HCT116 (cell line): ENCODE measurements at regions not wholly inside any gene's neighbourhood (a gene's known extent, or its start where the extent isn't known, plus 50 kb on each side); places are given as distances from the start of the nearest gene placed in this dataset.

ENCODE experiments used
- ATAC-seq: fragments of 200-7000 bp; cut with Tn5 transposase; 2 replicates; pipeline ENCODE4 v1.9.1; 2020; ENCODE audit warnings: mild to moderate bottlenecking, moderate library complexity
- BruUV-seq: library from RNA; stranded (reverse); fragments of 400-500 nt; replicated peaks from 2 replicates; lab custom pipeline; 2021; lab: Mats Ljungman, UMichigan
- CTCF ChIA-PET: fragments of 300-600 bp; sonication (Branson Sonifier 250); formaldehyde crosslinking; loops from one replicate; lab custom pipeline; 2021; ENCODE audit warnings: antibody characterized with exemption; lab: Charles Lee
- POLR2A ChIA-PET: fragments of 300-600, 350-600 bp; sonication (Branson Sonifier 250); formaldehyde crosslinking; loops from one replicate; lab custom pipeline; 2021; ENCODE audit warnings: antibody characterized with exemption; lab: Charles Lee
- RAD21 ChIA-PET, 2 experiments: fragments of 300-600 bp; sonication (Branson Sonifier 250); formaldehyde crosslinking; loops; one replicate each; lab custom pipeline; 2023; ENCODE audit warnings: low total read pairs in 2 of 2; ENCODE audit not compliant: uncharacterized antibody in 2 of 2, unreplicated experiment in 2 of 2, low non-redundant PET in 1 of 2; lab: Charles Lee
- DNase-seq: peaks from one replicate; pipeline ENCODE4 v3.0.0-alpha.2; 2010; ENCODE audit warnings: low read depth, low spot score
- H2AFZ ChIP-seq: fragments of 200-600 bp; shearing (Covaris generic), sonication (generic); 2 replicates; pipeline ENCODE4 v1.6.1; 2017; ENCODE audit warnings: low read depth, mixed run types, mixed read lengths, antibody characterized with exemption, low read length; ENCODE audit not compliant: poor library complexity, severe bottlenecking
- H3K27ac ChIP-seq: 2 replicates; pipeline ENCODE4 v1.5.1; 2012; ENCODE audit warnings: low read depth, low read length
- H3K27me3 ChIP-seq: fragments of 200-600 bp; sonication (generic); 2 replicates; pipeline ENCODE4 v1.6.1; 2016; ENCODE audit warnings: mixed run types, low read length, mixed read lengths; ENCODE audit not compliant: insufficient read depth
- H3K36me3 ChIP-seq, 2 experiments: fragments of 200-500 bp in 1 of 2; fragments of 200-600 bp in 1 of 2; sonication (Bioruptor generic) in 1 of 2; sonication (generic) in 1 of 2; 2 replicates each; pipeline versions ENCODE4 v1.5.1 to v1.6.1; 2014 to 2016; ENCODE audit warnings: low read length in 2 of 2, inconsistent platforms in 1 of 2, mixed read lengths in 1 of 2, mixed run types in 1 of 2; ENCODE audit not compliant: insufficient read depth in 2 of 2, control insufficient read depth in 1 of 2
- H3K4me1 ChIP-seq, 2 experiments: fragments of 200-600 bp in 1 of 2; sonication (generic) in 1 of 2; 2 replicates each; pipeline versions ENCODE4 v1.5.1 to v1.6.1; 2012 to 2017; ENCODE audit warnings: low read length in 2 of 2, inconsistent platforms in 1 of 2, mild to moderate bottlenecking in 1 of 2, mixed read lengths in 1 of 2, mixed run types in 1 of 2, moderate library complexity in 1 of 2; ENCODE audit not compliant: insufficient read depth in 2 of 2, control insufficient read depth in 1 of 2
- H3K4me2 ChIP-seq: fragments of 200-600 bp; sonication (generic); 2 replicates; pipeline ENCODE4 v1.6.1; 2017; ENCODE audit warnings: mixed run types, low read length, mixed read lengths
- H3K4me3 ChIP-seq, 2 experiments: fragments of 200-600 bp in 1 of 2; sonication (generic) in 1 of 2; replicated peaks in 1 of 2; 2 replicates each; pipeline ENCODE4 v1.5.1; 2011 to 2016; ENCODE audit warnings: low read length in 2 of 2, control low read depth in 1 of 2, low read depth in 1 of 2, mild to moderate bottlenecking in 1 of 2, mixed read lengths in 1 of 2, mixed run types in 1 of 2
- H3K79me2 ChIP-seq: fragments of 200-600 bp; sonication (generic); 2 replicates; pipeline ENCODE4 v1.6.1; 2017; ENCODE audit warnings: mild to moderate bottlenecking, mixed run types, low read length, moderate library complexity, mixed read lengths; ENCODE audit not compliant: insufficient read depth
- H3K9ac ChIP-seq: fragments of 200-600 bp; sonication (generic); 2 replicates; pipeline ENCODE4 v1.6.1; 2016; ENCODE audit warnings: low read length, mixed read lengths
- H3K9me2 ChIP-seq: fragments of 200-600 bp; sonication (generic), shearing (Covaris generic); 2 replicates; pipeline ENCODE4 v1.6.1; 2017; ENCODE audit warnings: mixed run types, mild to moderate bottlenecking, moderate library complexity; ENCODE audit not compliant: insufficient read depth
- H3K9me3 ChIP-seq, 2 experiments: fragments of 200-500 bp in 1 of 2; fragments of 200-600 bp in 1 of 2; sonication (Bioruptor generic) in 1 of 2; sonication (generic) in 1 of 2; 2 replicates each; pipeline ENCODE4 v1.6.1; 2014 to 2017; ENCODE audit warnings: low read length in 2 of 2, mixed read lengths in 2 of 2, inconsistent platforms in 1 of 2, low read depth in 1 of 2, mild to moderate bottlenecking in 1 of 2, mixed run types in 1 of 2, moderate library complexity in 1 of 2; ENCODE audit not compliant: control insufficient read depth in 1 of 2, insufficient read depth in 1 of 2
- H4K20me1 ChIP-seq: fragments of 200-600 bp; sonication (generic), shearing (Covaris generic); 2 replicates; pipeline ENCODE4 v1.6.1; 2017; ENCODE audit warnings: mixed run types, mild to moderate bottlenecking, moderate library complexity; ENCODE audit not compliant: insufficient read depth
- CEBPB ChIP-seq: IDR thresholded peaks from 2 replicates; pipeline ENCODE4 v1.6.1; 2012; ENCODE audit warnings: low read depth
- EGR1 ChIP-seq: IDR thresholded peaks from 2 replicates; pipeline ENCODE4 v1.6.1; 2012; ENCODE audit warnings: low read depth
- ELF1 ChIP-seq: IDR thresholded peaks from 2 replicates; pipeline ENCODE4 v1.6.1; 2012; ENCODE audit warnings: low read depth, borderline replicate concordance
- EZH2 ChIP-seq: fragments of 200-600 bp; sonication (generic); IDR thresholded peaks from 2 replicates; pipeline ENCODE4 v1.6.1; 2017; ENCODE audit warnings: antibody characterized with exemption, mixed run types
- FOSL1 ChIP-seq: IDR thresholded peaks from 2 replicates; pipeline ENCODE4 v1.6.1; 2012; ENCODE audit warnings: low read depth
- JUND ChIP-seq: IDR thresholded peaks from 2 replicates; pipeline ENCODE4 v1.6.1; 2012
- MAX ChIP-seq: IDR thresholded peaks from 2 replicates; pipeline ENCODE4 v1.6.1; 2012
- POLR2AphosphoS5 ChIP-seq: IDR thresholded peaks from 2 replicates; pipeline ENCODE4 v1.6.1; 2011; ENCODE audit warnings: mild to moderate bottlenecking, low read depth, low read length, moderate library complexity
- REST ChIP-seq: IDR thresholded peaks from 2 replicates; pipeline ENCODE4 v1.6.1; 2012; ENCODE audit warnings: low read depth
- SP1 ChIP-seq: IDR thresholded peaks from 2 replicates; pipeline ENCODE4 v1.6.1; 2012; ENCODE audit warnings: low read depth
- SRF ChIP-seq: IDR thresholded peaks from 2 replicates; pipeline ENCODE4 v1.6.1; 2012; ENCODE audit warnings: low read depth
- YY1 ChIP-seq: IDR thresholded peaks from 2 replicates; pipeline ENCODE4 v1.6.1; 2011; ENCODE audit warnings: low read length, low read depth, moderate library complexity, mild to moderate bottlenecking; ENCODE audit not compliant: insufficient replicate concordance; ENCODE audit errors: extremely low read depth
- ZFX ChIP-seq: fragments of 450-650 bp; IDR thresholded peaks from 2 replicates; pipeline ENCODE4 v1.6.1; 2017
- ZNF274 ChIP-seq: fragments of 200-500 bp; sonication (Bioruptor generic); IDR thresholded peaks from 2 replicates; pipeline ENCODE4 v1.6.1; 2014; ENCODE audit warnings: mild to moderate bottlenecking, low read depth, low read length, inconsistent platforms
- intact Hi-C: fragments of 100-400 bp; cut with micrococcal nuclease; formaldehyde crosslinking; loops from 2 replicates; pipeline ENCODE4 v1.10.0; 2022
- TF ChIP-seq, protein P1 (sequence below): IDR thresholded peaks from 2 replicates; pipeline ENCODE4 v1.6.1; 2012

- Histone ChIP-seq H3K27ac (no peak overlapping the region), H3K27me3 (peaks cover 7% of the 10 kb centered on the region; the same call in 1 of the 2 replicates), H3K9ac (no peak overlapping the region)
- no peak for ATAC-seq
- TF ChIP-seq EZH2 (no peak), ELF1 (no peak), JUND (no peak), REST (no peak), ZNF274 (no peak)
- TF ChIP-seq, all 23 proteins: peak for 0
- DNase-seq: no peak
- ChIA-PET POLR2A (no interaction called here), CTCF (no interaction called here), RAD21 (no interaction called here)
- Histone ChIP-seq H3K36me3 (no peaks in the 10 kb centered on the region), H3K9me3 (no peaks in the 10 kb centered on the region), H2AFZ (no peak overlapping the region), H3K4me3 (no peak overlapping the region), H3K9me2 (no peaks in the 10 kb centered on the region), H3K4me1 (no peaks in the 10 kb centered on the region), H3K4me2 (no peak overlapping the region), H3K79me2 (no peaks in the 10 kb centered on the region), H4K20me1 (no peaks in the 10 kb centered on the region)
- BruUV-seq: no TSS peak
- intact Hi-C loops: no loop called here
Observed at GRCh38 chr6:125604257-125604656, 145.2 kb upstream of the HEY2 start.

DNA sequence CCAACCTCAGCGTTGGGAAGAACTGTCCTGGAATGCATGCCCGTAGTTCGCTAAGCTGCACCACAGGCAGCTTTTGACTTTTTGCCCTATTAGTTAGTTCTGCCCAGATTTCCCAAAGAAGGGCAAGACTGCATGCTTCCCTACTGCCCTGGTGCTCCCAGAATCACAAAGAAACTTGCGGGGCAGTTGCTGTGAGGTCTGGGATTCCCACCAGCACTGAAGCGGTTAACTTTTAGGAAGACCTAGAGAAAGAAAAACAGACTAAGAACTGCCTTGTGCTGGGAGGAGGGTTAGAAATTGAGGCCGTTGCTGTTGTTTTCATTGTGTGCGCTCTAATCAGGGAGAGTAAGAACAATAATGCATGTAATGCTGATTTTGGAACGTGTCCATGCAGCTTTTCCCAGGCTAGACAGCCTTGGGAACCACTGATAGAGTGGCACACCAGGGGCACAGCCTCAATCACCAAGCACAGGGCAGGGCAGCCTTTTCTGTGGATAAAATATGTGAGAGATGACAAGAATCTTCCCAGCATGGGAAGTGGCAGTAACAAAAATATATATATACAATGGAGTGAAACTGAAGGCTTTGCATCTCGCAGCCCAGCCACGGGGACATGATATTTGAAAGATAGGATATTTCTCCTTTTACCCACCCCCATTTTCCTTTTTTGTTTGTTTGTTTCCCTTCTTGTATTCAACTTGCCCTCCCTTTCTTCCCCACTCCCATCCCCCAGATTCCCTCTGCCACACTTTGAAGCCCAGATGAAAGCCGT is 137.7 kb upstream of the HEY2 start:
- no TSS peak for BruUV-seq
- no peaks in the 10 kb centered on the region for H3K4me1 ChIP-seq
- H3K9ac ChIP-seq: no peak overlapping the region
- peaks cover 36% of the 10 kb centered on the region for H3K27me3 ChIP-seq
- POLR2A ChIA-PET: no interaction called here
- H3K36me3 ChIP-seq: no peaks in the 10 kb centered on the region
- H3K9me3 ChIP-seq: no peaks in the 10 kb centered on the region
- RAD21 ChIA-PET: no interaction called here
- H3K4me3 ChIP-seq: no peak overlapping the region
- DNase-seq: no peak
- no peak overlapping the region for H3K4me2 ChIP-seq
- intact Hi-C loops: no loop called here
- H3K27ac ChIP-seq: no peak overlapping the region
- no peaks in the 10 kb centered on the region for H3K9me2 ChIP-seq
- ATAC-seq: no peak
- no peak overlapping the region for H2AFZ ChIP-seq
- no peaks in the 10 kb centered on the region for H3K79me2 ChIP-seq
- no peaks in the 10 kb centered on the region for H4K20me1 ChIP-seq
- CTCF ChIA-PET: no interaction called here
- TF ChIP-seq SRF (no peak), JUND (no peak), EZH2 (no peak), CEBPB (no peak), FOSL1 (no peak), MAX (no peak), ZNF274 (no peak), EGR1 (no peak), SP1 (no peak), YY1 (no peak), POLR2AphosphoS5 (no peak), ZFX (no peak)
- TF ChIP-seq, protein P1, sequence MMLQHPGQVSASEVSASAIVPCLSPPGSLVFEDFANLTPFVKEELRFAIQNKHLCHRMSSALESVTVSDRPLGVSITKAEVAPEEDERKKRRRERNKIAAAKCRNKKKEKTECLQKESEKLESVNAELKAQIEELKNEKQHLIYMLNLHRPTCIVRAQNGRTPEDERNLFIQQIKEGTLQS: no peak
